ENCODE measurements at regions not wholly inside any gene's neighbourhood (a gene's known extent, or its start where the extent isn't known, plus 50 kb on each side); places are given as distances from the start of the nearest gene placed in this dataset.

GRCh38 chr2:111678651-111679050, 205.3 kb downstream of the ANAPC1 start:
- whole genome bisulfite sequencing (ENCODE audit: insufficient coverage): 52% methylated on average over 2 of the region's 5 CpGs
- peaks cover 4% of the 10 kb centered on the region for H3K27me3 Mint-ChIP-seq
- Histone ChIP-seq H3K79me2 (ENCODE audit: control insufficient read depth, insufficient read depth, low read length) (no peaks in the 10 kb centered on the region), H3K27ac (ENCODE audit: low read length in 2 of 2) (no peak overlapping the region), H3K4me3 (ENCODE audit: control extremely low read depth in 1 of 5, extremely low read depth in 1 of 5, insufficient read depth in 1 of 5, low read depth in 2 of 5, low read length in 4 of 5) (no peak overlapping the region), H3K4me1 (ENCODE audit: control insufficient read depth in 2 of 2, insufficient read depth in 2 of 2, low read length in 2 of 2) (no peaks in the 10 kb centered on the region), H3K9me3 (ENCODE audit: control extremely low read depth in 1 of 3, control insufficient read depth in 2 of 3, insufficient read depth in 1 of 3, low read length in 2 of 3) (no peaks in the 10 kb centered on the region), H2AFZ (ENCODE audit: insufficient read depth, low read depth, low read length, poor library complexity, severe bottlenecking) (no peak overlapping the region), H3K9ac (ENCODE audit: low read length) (no peak overlapping the region), H3K4me2 (replicated peaks; ENCODE audit: low read depth, low read length, poor library complexity, severe bottlenecking) (no peak overlapping the region), H4K20me1 (ENCODE audit: control insufficient read depth, insufficient read depth, low read length, poor library complexity, severe bottlenecking) (no peaks in the 10 kb centered on the region), H3K27me3 (replicated peaks in 1 of 4; ENCODE audit: control extremely low read depth in 1 of 4, control insufficient read depth in 3 of 4, insufficient read depth in 4 of 4, low read length in 3 of 4) (no peaks in the 10 kb centered on the region), H3K36me3 (replicated peaks in 1 of 2; ENCODE audit: control extremely low read depth in 1 of 2, control insufficient read depth in 1 of 2, extremely low read depth in 1 of 2, insufficient read depth in 2 of 2, low read length in 1 of 2) (no peaks in the 10 kb centered on the region)
- POLR2A ChIA-PET: no interaction called here
- no peaks in the 10 kb centered on the region for H3K4me1 Mint-ChIP-seq
- no peak overlapping the region for H3K4me3 Mint-ChIP-seq
- H3K27ac Mint-ChIP-seq: no peak overlapping the region
- ATAC-seq (ENCODE audit: low read depth) (no peak), DNase-seq (no peak)
- intact Hi-C loops (cut with micrococcal nuclease): no loop called here
- CTCF ChIA-PET: no interaction called here
- no peaks in the 10 kb centered on the region for H3K9me3 Mint-ChIP-seq (ENCODE audit: insufficient read depth)
- TF ChIP-seq EZH2 (IDR thresholded peaks at IDR 0.05; ENCODE audit: borderline replicate concordance, insufficient read depth, low read depth, low read length, poor library complexity, severe bottlenecking): no peak
- no peak for TF ChIP-seq CTCF (IDR thresholded peaks at IDR 0.05)

GRCh38 chr2:111679202-111679601, 204.8 kb downstream of the ANAPC1 start:
- ChIA-PET POLR2A (no interaction called here), CTCF (no interaction called here)
- Mint-ChIP-seq H3K27ac (no peak overlapping the region), H3K9me3 (ENCODE audit: insufficient read depth) (no peaks in the 10 kb centered on the region), H3K4me1 (no peaks in the 10 kb centered on the region), H3K4me3 (no peak overlapping the region), H3K27me3 (no peaks in the 10 kb centered on the region)
- no peak overlapping the region for H3K4me2 ChIP-seq (replicated peaks; ENCODE audit: low read depth, low read length, poor library complexity, severe bottlenecking)
- DNase-seq (no peak), ATAC-seq (ENCODE audit: low read depth) (no peak)
- H3K9ac ChIP-seq (ENCODE audit: low read length): no peak overlapping the region
- H3K79me2 ChIP-seq (ENCODE audit: control insufficient read depth, insufficient read depth, low read length): no peaks in the 10 kb centered on the region
- no peak overlapping the region for H3K4me3 ChIP-seq (ENCODE audit: control extremely low read depth in 1 of 5, extremely low read depth in 1 of 5, insufficient read depth in 1 of 5, low read depth in 2 of 5, low read length in 4 of 5)
- TF ChIP-seq EZH2 (IDR thresholded peaks at IDR 0.05; ENCODE audit: borderline replicate concordance, insufficient read depth, low read depth, low read length, poor library complexity, severe bottlenecking) (no peak), CTCF (IDR thresholded peaks at IDR 0.05) (no peak)
- H4K20me1 ChIP-seq (ENCODE audit: control insufficient read depth, insufficient read depth, low read length, poor library complexity, severe bottlenecking): no peaks in the 10 kb centered on the region
- H3K4me1 ChIP-seq (ENCODE audit: control insufficient read depth in 2 of 2, insufficient read depth in 2 of 2, low read length in 2 of 2): no peaks in the 10 kb centered on the region
- no peaks in the 10 kb centered on the region for H3K9me3 ChIP-seq (ENCODE audit: control extremely low read depth in 1 of 3, control insufficient read depth in 2 of 3, insufficient read depth in 1 of 3, low read length in 2 of 3)
- no peaks in the 10 kb centered on the region for H3K36me3 ChIP-seq (replicated peaks in 1 of 2; ENCODE audit: control extremely low read depth in 1 of 2, control insufficient read depth in 1 of 2, extremely low read depth in 1 of 2, insufficient read depth in 2 of 2, low read length in 1 of 2)
- H3K27me3 ChIP-seq (replicated peaks in 1 of 4; ENCODE audit: control extremely low read depth in 1 of 4, control insufficient read depth in 3 of 4, insufficient read depth in 4 of 4, low read length in 3 of 4): no peaks in the 10 kb centered on the region
- intact Hi-C loops (cut with micrococcal nuclease): no loop called here
- no peak overlapping the region for H2AFZ ChIP-seq (ENCODE audit: insufficient read depth, low read depth, low read length, poor library complexity, severe bottlenecking)
- no CpG with 5 or more reads among the region's 2 CpGs for WGBS (ENCODE audit: insufficient coverage)
- no peak overlapping the region for H3K27ac ChIP-seq (ENCODE audit: low read length in 2 of 2)
